Fibroblast of the conjunctiva (primary cell): ENCODE measurements at regions not wholly inside any gene's neighbourhood (a gene's known extent, or its start where the extent isn't known, plus 50 kb on each side); places are given as distances from the start of the nearest gene placed in this dataset.
A peak's percentile ranks its signal among the peaks of the same experiment; 100 is the strongest.
"Not testable (repeated sequence)": the region's sequence is repeated elsewhere in the genome, so short reads cannot be mapped to it uniquely, and the experiment has no call there.

ENCODE experiments used
- DNase-seq: peaks from one replicate; pipeline ENCODE4 v3.0.0-alpha.2; 2010; ENCODE audit warnings: low read depth

- DNase-seq = no peak
These were observed 371.7 kb upstream of the DEPDC1 start for GRCh38 chr1:68868606-68869005.

GRCh38 chr1:68873144-68873543, 376.3 kb upstream of the DEPDC1 start:
- DNase-seq = no peak

GRCh38 chr1:68881330-68882194, 384.7 kb upstream of the DEPDC1 start:
- not testable (repeated sequence) for DNase-seq

- DNase-seq = no peak
These were observed 392.6 kb upstream of the DEPDC1 start for GRCh38 chr1:68889471-68889870.

- no peak for DNase-seq
These were observed 393.9 kb upstream of the DEPDC1 start for GRCh38 chr1:68890736-68891135.

- no peak for DNase-seq
These were observed 407.6 kb upstream of the DEPDC1 start for GRCh38 chr1:68904477-68904876.

GRCh38 chr1:68906431-68906830, 409.5 kb upstream of the DEPDC1 start:
- DNase-seq = no peak

GRCh38 chr1:68907491-68907890, 410.6 kb upstream of the DEPDC1 start:
- DNase-seq = no peak

- DNase-seq = no peak
These were observed 411.4 kb upstream of the DEPDC1 start for GRCh38 chr1:68908316-68908715.

GRCh38 chr1:68916221-68916902, 419.5 kb upstream of the DEPDC1 start:
- DNase-seq = peak; percentile 53

- peak; percentile 6 for DNase-seq
These were observed 420.6 kb upstream of the DEPDC1 start for GRCh38 chr1:68917456-68917855.

- DNase-seq = no peak
These were observed 421.7 kb upstream of the DEPDC1 start for GRCh38 chr1:68918563-68918962.

GRCh38 chr1:68919075-68919474, 422.2 kb upstream of the DEPDC1 start:
- peak; percentile 10 for DNase-seq

GRCh38 chr1:68923475-68924088, 426.7 kb upstream of the DEPDC1 start:
- not testable (repeated sequence) for DNase-seq

- DNase-seq = no peak
These were observed 433.2 kb upstream of the DEPDC1 start for GRCh38 chr1:68930101-68930500.

- no peak for DNase-seq
These were observed 439.6 kb upstream of the DEPDC1 start for GRCh38 chr1:68936530-68936929.

GRCh38 chr1:68938051-68938666, 441.3 kb upstream of the DEPDC1 start:
- DNase-seq = no peak

- DNase-seq = no peak
These were observed 453.2 kb upstream of the DEPDC1 start for GRCh38 chr1:68950036-68950435.

GRCh38 chr1:68953311-68953710, 456.4 kb upstream of the DEPDC1 start:
- DNase-seq = no peak

GRCh38 chr1:68954841-68955240, 458.0 kb upstream of the DEPDC1 start:
- DNase-seq = no peak

- DNase-seq = no peak
These were observed 458.5 kb upstream of the DEPDC1 start for GRCh38 chr1:68955424-68955823.

- DNase-seq = no peak
These were observed 462.1 kb upstream of the DEPDC1 start for GRCh38 chr1:68958958-68959357.
